RWPE2 (cell line): ENCODE measurements at regions not wholly inside any gene's neighbourhood (a gene's known extent, or its start where the extent isn't known, plus 50 kb on each side); places are given as distances from the start of the nearest gene placed in this dataset.

Experiments
- ATAC-seq: fragments of 200-7000 bp; cut with Tn5 transposase; 3 replicates; pipeline ENCODE4 v1.9.1; 2021; ENCODE audit warnings: low read depth
- DNase-seq: peaks from one replicate; pipeline ENCODE4 v3.0.0-alpha.2; 2020; ENCODE audit warnings: low spot score
- H3K27ac ChIP-seq: fragments of 450-650 bp; 2 replicates; pipeline ENCODE4 v1.5.1; 2017; ENCODE audit warnings: mild to moderate bottlenecking; ENCODE audit not compliant: poor library complexity, severe bottlenecking
- H3K27me3 ChIP-seq: fragments of 250-450 bp; sonication (Bioruptor Pico); 2 replicates; pipeline ENCODE4 v1.5.1; 2021; ENCODE audit warnings: mild to moderate bottlenecking, moderate library complexity; ENCODE audit not compliant: insufficient read depth, poor library complexity, severe bottlenecking
- H3K36me3 ChIP-seq: fragments of 250-450 bp; sonication (Bioruptor Pico); 2 replicates; pipeline ENCODE4 v1.5.1; 2020; ENCODE audit warnings: low read depth, mild to moderate bottlenecking, moderate library complexity
- H3K4me1 ChIP-seq: fragments of 250-450 bp; sonication (Bioruptor Pico); 2 replicates; pipeline ENCODE4 v1.5.1; 2021; ENCODE audit warnings: mild to moderate bottlenecking, moderate library complexity; ENCODE audit not compliant: insufficient read depth, poor library complexity, severe bottlenecking
- H3K4me3 ChIP-seq: fragments of 250-450 bp; sonication (Bioruptor Pico); 2 replicates; pipeline ENCODE4 v1.5.1; 2021; ENCODE audit warnings: mild to moderate bottlenecking, moderate library complexity; ENCODE audit not compliant: severe bottlenecking
- H3K9me3 ChIP-seq: fragments of 250-450 bp; sonication (Bioruptor Pico); 2 replicates; pipeline ENCODE4 v1.5.1; 2021; ENCODE audit warnings: mild to moderate bottlenecking, moderate library complexity; ENCODE audit not compliant: severe bottlenecking
- TF ChIP-seq, protein P1 (sequence below): fragments of 450-650 bp; IDR thresholded peaks from one replicate; pipeline ENCODE4 v1.5.1; 2017; ENCODE audit warnings: mild to moderate bottlenecking, moderate library complexity; ENCODE audit not compliant: poor library complexity, severe bottlenecking

GRCh38 chr4:188682321-188682720 is 543.1 kb downstream of the TRIML1 start:
- H3K27me3 ChIP-seq: no peaks in the 10 kb centered on the region
- no peak overlapping the region for H3K4me3 ChIP-seq
- H3K36me3 ChIP-seq: no peaks in the 10 kb centered on the region
- TF ChIP-seq, protein P1, sequence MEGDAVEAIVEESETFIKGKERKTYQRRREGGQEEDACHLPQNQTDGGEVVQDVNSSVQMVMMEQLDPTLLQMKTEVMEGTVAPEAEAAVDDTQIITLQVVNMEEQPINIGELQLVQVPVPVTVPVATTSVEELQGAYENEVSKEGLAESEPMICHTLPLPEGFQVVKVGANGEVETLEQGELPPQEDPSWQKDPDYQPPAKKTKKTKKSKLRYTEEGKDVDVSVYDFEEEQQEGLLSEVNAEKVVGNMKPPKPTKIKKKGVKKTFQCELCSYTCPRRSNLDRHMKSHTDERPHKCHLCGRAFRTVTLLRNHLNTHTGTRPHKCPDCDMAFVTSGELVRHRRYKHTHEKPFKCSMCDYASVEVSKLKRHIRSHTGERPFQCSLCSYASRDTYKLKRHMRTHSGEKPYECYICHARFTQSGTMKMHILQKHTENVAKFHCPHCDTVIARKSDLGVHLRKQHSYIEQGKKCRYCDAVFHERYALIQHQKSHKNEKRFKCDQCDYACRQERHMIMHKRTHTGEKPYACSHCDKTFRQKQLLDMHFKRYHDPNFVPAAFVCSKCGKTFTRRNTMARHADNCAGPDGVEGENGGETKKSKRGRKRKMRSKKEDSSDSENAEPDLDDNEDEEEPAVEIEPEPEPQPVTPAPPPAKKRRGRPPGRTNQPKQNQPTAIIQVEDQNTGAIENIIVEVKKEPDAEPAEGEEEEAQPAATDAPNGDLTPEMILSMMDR: no peak
- no peaks in the 10 kb centered on the region for H3K9me3 ChIP-seq
- ATAC-seq (no peak), DNase-seq (no peak)
- H3K27ac ChIP-seq: no peak overlapping the region
- H3K4me1 ChIP-seq: no peaks in the 10 kb centered on the region

DNA sequence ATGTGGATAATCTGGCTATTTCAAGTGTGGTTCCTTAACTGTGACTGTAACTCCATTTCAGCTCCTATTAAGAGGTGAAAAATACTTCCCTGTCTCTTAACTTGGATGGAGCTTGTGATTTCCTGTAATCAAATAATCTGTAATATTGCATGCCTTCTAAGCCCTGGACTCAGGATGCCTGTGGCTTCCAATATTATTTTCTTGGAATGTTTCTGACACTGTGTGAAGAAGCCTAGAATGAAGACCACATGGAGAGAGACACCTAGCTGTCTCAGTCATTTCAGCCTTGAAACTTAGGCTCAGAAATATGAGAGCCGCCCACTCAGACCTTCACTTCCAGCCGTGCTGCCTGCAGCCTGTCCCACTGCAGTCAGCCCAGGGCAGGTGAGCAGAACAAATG is 544.3 kb downstream of the TRIML1 start:
- ATAC-seq (no peak), DNase-seq (no peak)
- Histone ChIP-seq H3K27ac (no peak overlapping the region), H3K27me3 (no peaks in the 10 kb centered on the region), H3K36me3 (no peaks in the 10 kb centered on the region), H3K4me1 (no peaks in the 10 kb centered on the region), H3K4me3 (no peak overlapping the region), H3K9me3 (no peaks in the 10 kb centered on the region)
- TF ChIP-seq, protein P1: no peak

- DNase-seq: no peak
- H3K27me3 ChIP-seq: no peaks in the 10 kb centered on the region
- H3K27ac ChIP-seq: no peak overlapping the region
- no peaks in the 10 kb centered on the region for H3K9me3 ChIP-seq
- no peaks in the 10 kb centered on the region for H3K36me3 ChIP-seq
- peaks cover 7% of the 10 kb centered on the region for H3K4me1 ChIP-seq
- TF ChIP-seq, protein P1: no peak
- no peak for ATAC-seq
- no peak overlapping the region for H3K4me3 ChIP-seq
These were observed 549.7 kb downstream of the TRIML1 start for GRCh38 chr4:188688956-188689355.

GRCh38 chr4:188691811-188692210 is 552.6 kb downstream of the TRIML1 start:
- H3K4me3 ChIP-seq: no peak overlapping the region
- H3K27me3 ChIP-seq: no peaks in the 10 kb centered on the region
- TF ChIP-seq, protein P1: no peak
- no peaks in the 10 kb centered on the region for H3K36me3 ChIP-seq
- DNase-seq (no peak), ATAC-seq (peak; percentile 73)
- H3K27ac ChIP-seq: no peak overlapping the region
- peaks cover 7% of the 10 kb centered on the region for H3K4me1 ChIP-seq
- H3K9me3 ChIP-seq: no peaks in the 10 kb centered on the region

DNA sequence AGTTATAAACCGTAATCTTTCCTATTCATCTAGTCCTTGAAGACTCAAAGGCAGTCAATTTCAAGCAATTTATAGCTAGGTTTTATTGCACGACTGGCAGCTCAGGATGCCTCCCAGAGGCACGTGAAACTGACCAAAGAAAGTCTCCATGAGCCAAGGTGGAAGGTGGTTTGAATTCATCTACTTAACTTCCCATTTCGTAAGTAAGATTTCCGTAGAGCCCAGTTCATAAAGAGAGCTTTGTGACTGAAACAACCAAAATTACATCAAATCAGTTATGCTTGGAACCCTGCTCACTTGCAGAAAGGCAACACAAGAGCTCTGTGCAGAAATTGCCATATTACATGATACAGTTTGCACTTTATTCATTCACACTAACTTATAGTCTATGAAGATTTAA is 556.0 kb downstream of the TRIML1 start:
- TF ChIP-seq, protein P1: no peak

More for the DNA sequence above, 556.0 kb downstream of the TRIML1 start:
- no peak for ATAC-seq
- H3K36me3 ChIP-seq: no peaks in the 10 kb centered on the region
- H3K4me1 ChIP-seq: peaks cover 7% of the 10 kb centered on the region
- H3K4me3 ChIP-seq: no peak overlapping the region
- H3K9me3 ChIP-seq: no peaks in the 10 kb centered on the region
- no peak for DNase-seq
- H3K27ac ChIP-seq: no peak overlapping the region
- no peaks in the 10 kb centered on the region for H3K27me3 ChIP-seq
